Tibial artery (tissue), 4 donors: ENCODE measurements at regions not wholly inside any gene's neighbourhood (a gene's known extent, or its start where the extent isn't known, plus 50 kb on each side); places are given as distances from the start of the nearest gene placed in this dataset.
A peak's percentile ranks its signal among the peaks of the same experiment; 100 is the strongest.
"Not testable (repeated sequence)": the region's sequence is repeated elsewhere in the genome, so short reads cannot be mapped to it uniquely, and the experiment has no call there.

Experiments used
- DNase-seq, 2 donors: peaks; one replicate each; pipeline ENCODE4 v3.0.0-alpha.2; 2019
- H3K27ac ChIP-seq, 2 donors: fragments of 200-600 bp; sonication (generic) in 1 of 2; 1 replicate in 1 of 2; 2 replicates in 1 of 2; pipeline ENCODE4 v1.5.1; 2018 to 2019; ENCODE audit warnings: mild to moderate bottlenecking in 1 of 2
- H3K27me3 ChIP-seq, 2 donors: fragments of 200-600 bp; sonication (generic) in 1 of 2; one replicate each; pipeline versions ENCODE4 v1.5.1 to v1.6.0; 2016 to 2019
- H3K36me3 ChIP-seq, 3 donors: fragments of 200-600 bp; sonication (generic) in 2 of 3; one replicate each; pipeline ENCODE4 v1.5.1; 2016 to 2019; ENCODE audit warnings: mild to moderate bottlenecking in 2 of 3
- H3K4me1 ChIP-seq, 4 donors: fragments of 200-600 bp; sonication (generic) in 2 of 4; 1 replicate in 3 of 4; 2 replicates in 1 of 4; pipeline ENCODE4 v1.5.1; 2016 to 2019
- H3K4me3 ChIP-seq, 2 donors: fragments of 200-600 bp; sonication (generic) in 1 of 2; 1 replicate in 1 of 2; 2 replicates in 1 of 2; pipeline ENCODE4 v1.5.1; 2018 to 2019; ENCODE audit warnings: mild to moderate bottlenecking in 2 of 2
- H3K9me3 ChIP-seq, 3 donors: fragments of 200-600 bp; sonication (generic) in 1 of 3; one replicate each; pipeline ENCODE4 v1.5.1; 2016 to 2019
- intact Hi-C: fragments of 100-400 bp; cut with DNase I; formaldehyde crosslinking; loops from one replicate; pipeline ENCODE4 v1.15.0; 2023; ENCODE audit warnings: low total_unique reads
- TF ChIP-seq, protein P1 (sequence below), 2 experiments: fragments of 200-600 bp in 1 of 2; fragments of 450-650 bp in 1 of 2; IDR thresholded peaks; one replicate each; pipeline ENCODE4 v1.5.1; 2017 to 2019; ENCODE audit warnings: antibody characterized with exemption in 2 of 2, mild to moderate bottlenecking in 1 of 2, moderate library complexity in 1 of 2

DNA sequence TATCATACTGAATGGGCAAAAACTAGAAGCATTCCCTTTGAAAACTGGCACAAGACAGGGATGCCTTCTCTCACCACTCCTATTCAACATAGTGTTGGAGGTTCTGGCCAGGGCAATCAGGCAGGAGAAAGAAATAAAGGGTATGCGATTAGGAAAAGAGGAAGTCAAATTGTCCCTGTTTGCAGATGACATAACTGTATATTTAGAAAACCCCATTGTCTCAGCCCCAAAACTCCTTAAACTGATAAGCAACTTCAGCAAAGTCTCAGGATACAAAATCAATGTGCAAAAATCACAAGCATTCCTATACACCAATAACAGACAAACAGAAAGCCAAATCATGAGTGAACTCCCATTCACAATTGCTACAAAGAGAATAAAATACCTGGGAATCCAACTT, 52.5 kb upstream of the CCDC71L start:
- H3K9me3 ChIP-seq, H3K27ac ChIP-seq, intact Hi-C loops, DNase-seq, H3K36me3 ChIP-seq, H3K27me3 ChIP-seq, H3K4me3 ChIP-seq: not testable (repeated sequence)
- peaks cover 0 to 13% (median 2%) of the 10 kb centered on the region in 4 donors for H3K4me1 ChIP-seq

DNA sequence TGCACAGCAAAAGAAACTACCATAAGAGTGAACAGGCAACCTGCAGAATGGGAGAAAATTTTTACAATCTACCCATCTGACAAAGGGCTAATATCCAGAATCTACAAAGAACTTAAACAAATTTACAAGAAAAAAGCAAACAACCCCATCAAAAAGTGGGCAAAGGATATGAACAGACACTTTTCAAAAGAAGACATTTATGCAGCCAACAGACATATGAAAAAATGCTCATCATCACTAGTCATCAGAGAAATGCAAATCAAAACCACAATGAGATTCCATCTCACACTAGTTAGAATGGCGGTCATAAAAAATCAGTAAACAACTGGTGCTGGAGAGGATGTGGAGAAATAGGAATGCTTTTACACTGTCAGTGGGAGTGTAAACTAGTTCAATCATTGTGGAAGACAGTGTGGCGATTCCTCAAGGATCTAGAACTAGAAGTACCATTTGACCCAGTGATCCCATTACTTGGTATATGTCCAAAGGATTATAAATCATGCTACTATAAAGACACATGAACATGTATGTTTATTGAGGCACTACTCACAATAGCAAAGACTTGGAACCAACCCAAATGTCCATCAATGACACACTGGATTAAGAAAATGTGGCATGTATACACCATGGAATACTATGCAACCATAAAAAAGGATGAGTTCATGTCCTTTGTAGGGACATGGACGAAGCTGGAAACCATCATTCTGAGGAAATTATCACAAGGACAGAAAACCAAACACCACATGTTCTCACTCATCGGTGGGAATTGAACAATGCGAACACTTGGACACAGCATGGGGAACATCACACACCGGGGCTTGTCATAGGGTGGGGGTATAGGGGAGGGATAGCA, 53.9 kb upstream of the CCDC71L start:
- H3K9me3 ChIP-seq, H3K4me3 ChIP-seq, H3K27ac ChIP-seq, H3K36me3 ChIP-seq, intact Hi-C loops, H3K27me3 ChIP-seq, DNase-seq: not testable (repeated sequence)
- H3K4me1 ChIP-seq, result peaks cover 0 to 21% (median 2%) of the 10 kb centered on the region in 4 donors

DNA sequence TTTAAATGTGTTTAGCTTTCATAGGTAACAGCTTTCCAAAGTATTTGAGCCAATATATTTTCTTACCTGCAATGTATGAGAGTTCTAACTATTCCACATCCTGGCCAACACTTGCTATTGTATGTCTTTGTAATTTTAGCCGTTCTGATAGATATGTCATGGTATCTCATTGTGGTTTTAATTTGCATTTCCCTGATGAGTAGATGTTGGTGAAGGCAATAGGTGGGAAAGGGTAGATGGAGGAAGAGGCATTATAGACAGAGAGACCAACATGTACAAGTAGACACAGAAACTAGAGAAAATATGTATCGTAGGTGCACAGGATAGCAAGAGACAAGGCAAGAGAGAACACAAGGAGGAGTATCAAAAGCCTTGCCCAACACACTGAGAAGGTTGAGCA, 54.8 kb upstream of the CCDC71L start:
- H3K27me3 ChIP-seq, result no peaks in the 10 kb centered on the region
- TF ChIP-seq, protein P1, sequence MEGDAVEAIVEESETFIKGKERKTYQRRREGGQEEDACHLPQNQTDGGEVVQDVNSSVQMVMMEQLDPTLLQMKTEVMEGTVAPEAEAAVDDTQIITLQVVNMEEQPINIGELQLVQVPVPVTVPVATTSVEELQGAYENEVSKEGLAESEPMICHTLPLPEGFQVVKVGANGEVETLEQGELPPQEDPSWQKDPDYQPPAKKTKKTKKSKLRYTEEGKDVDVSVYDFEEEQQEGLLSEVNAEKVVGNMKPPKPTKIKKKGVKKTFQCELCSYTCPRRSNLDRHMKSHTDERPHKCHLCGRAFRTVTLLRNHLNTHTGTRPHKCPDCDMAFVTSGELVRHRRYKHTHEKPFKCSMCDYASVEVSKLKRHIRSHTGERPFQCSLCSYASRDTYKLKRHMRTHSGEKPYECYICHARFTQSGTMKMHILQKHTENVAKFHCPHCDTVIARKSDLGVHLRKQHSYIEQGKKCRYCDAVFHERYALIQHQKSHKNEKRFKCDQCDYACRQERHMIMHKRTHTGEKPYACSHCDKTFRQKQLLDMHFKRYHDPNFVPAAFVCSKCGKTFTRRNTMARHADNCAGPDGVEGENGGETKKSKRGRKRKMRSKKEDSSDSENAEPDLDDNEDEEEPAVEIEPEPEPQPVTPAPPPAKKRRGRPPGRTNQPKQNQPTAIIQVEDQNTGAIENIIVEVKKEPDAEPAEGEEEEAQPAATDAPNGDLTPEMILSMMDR (IDR thresholded peaks at IDR 0.05), result no peak
- H3K4me3 ChIP-seq, result no peak overlapping the region
- no peak overlapping the region for H3K27ac ChIP-seq
- no peaks in the 10 kb centered on the region for H3K9me3 ChIP-seq
- DNase-seq, result no peak
- H3K36me3 ChIP-seq, result no peaks in the 10 kb centered on the region
- intact Hi-C loops, result no loop called here
- peaks cover 0 to 21% (median 2%) of the 10 kb centered on the region in 4 donors for H3K4me1 ChIP-seq

DNA sequence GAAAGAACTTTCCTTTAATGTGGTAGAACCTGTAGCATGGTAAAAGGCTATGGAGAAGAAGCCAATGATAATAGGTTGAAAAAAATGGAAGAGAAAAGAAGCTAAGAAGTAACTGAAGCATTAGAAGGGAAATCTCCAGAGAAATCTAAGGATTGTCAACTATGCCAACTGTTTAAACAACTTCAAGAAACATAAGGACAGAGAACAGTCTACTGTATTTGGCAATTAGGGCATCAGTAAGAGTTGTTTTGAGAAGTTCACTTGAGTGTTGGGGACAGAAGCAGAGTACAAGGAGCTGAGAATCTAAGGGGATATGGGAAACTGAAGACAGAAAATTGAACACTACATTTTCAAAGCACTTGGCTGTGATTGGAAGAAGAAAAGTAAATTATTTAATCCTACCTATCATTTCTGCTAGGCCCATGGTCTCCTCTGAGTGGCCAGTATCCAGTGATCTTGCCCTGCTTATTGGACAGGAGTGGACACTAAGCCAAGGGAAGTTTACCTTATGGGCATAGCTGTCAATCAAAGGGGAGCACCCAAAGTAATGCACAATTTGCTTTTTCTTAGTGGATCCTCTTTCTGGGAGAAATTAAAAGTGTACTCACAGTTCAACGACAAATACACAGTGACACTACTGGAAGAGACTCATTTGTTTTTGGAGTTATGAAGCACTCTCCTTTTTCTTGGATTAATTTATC, 56.4 kb upstream of the CCDC71L start:
- peaks cover 0 to 21% (median 2%) of the 10 kb centered on the region in 4 donors for H3K4me1 ChIP-seq
- TF ChIP-seq, protein P1 (IDR thresholded peaks at IDR 0.05), result no peak
- H3K27me3 ChIP-seq, result no peaks in the 10 kb centered on the region
- no peaks in the 10 kb centered on the region for H3K36me3 ChIP-seq
- H3K27ac ChIP-seq, result peak overlapping the region in 1 of 2 donors; percentile 4
- H3K4me3 ChIP-seq, result no peak overlapping the region
- no peaks in the 10 kb centered on the region for H3K9me3 ChIP-seq
- DNase-seq, result no peak
- intact Hi-C loops, result no loop called here

DNA sequence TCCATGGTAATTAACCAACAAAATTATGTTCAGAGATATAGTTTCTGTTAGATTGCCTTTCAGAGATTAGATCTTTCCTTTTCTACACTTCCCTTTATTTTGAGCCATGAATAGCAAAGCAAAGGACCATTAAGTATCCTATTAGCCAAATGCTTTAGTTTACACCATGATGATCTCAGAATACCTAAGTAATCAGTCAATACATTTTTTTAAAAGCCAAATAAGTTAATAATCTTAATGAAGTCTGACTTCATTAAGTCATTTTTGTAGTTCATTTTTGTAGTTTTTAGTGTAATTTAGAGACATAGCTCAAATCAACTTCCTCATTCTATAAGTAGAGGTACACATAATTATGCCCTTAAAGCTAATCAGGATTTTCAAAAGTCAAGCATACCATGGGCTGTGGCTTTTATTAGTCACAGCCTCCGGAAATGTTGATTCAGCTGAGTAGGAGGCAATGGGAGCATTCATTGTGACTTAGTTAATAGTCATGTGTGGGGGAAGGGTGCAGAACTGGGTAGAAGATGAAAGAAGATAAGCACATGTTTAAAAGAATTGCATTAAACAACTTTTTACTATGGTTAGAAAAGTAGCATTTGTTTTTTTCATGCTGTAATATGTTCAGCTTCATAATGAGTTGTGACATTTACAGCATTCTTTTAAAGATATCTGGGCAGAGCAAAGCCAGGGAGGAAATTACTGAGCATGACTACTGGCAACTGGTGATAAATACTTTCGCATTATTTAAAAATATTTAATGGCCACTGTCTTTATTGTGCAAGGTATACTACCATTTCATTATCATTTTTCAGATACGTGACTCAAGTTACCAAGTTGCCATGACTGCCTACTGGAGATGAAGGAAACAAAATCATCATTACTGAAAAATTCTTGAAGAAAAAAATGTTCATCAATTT, 57.3 kb upstream of the CCDC71L start:
- intact Hi-C loops, result no loop called here
- DNase-seq, result peak in 1 of 2 donors; percentile 34
- peaks cover 0 to 21% (median 2%) of the 10 kb centered on the region in 4 donors for H3K4me1 ChIP-seq
- TF ChIP-seq, protein P1 (IDR thresholded peaks at IDR 0.05), result no peak
- H3K4me3 ChIP-seq, result no peak overlapping the region
- no peaks in the 10 kb centered on the region for H3K27me3 ChIP-seq
- no peaks in the 10 kb centered on the region for H3K9me3 ChIP-seq
- peak overlapping the region in 1 of 2 donors; percentile 4 for H3K27ac ChIP-seq
- no peaks in the 10 kb centered on the region for H3K36me3 ChIP-seq

DNA sequence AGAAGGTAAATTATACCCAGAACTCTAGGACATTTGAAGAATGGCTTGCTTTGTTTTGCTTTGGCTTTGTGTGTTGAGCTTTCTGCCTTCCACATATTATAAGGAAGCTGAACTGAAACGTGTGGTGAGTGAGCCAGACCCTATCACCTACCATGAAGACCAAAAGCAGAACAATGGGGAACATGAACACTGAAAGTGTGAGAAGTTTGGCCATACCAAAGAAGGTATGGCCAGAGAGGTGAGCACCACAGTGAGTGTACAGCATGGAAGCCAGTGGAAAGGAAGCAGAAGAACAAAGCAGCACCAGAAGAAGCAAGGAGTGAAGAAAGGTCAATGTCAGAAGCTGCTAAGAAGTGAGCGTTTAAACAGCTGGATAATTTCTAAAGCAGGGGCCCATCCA, 59.7 kb upstream of the CCDC71L start:
- Histone ChIP-seq H3K4me3 (no peak overlapping the region), H3K27ac (no peak overlapping the region), H3K27me3 (no peaks in the 10 kb centered on the region), H3K4me1 (peaks cover 0 to 21% (median 2%) of the 10 kb centered on the region in 4 donors), H3K36me3 (no peaks in the 10 kb centered on the region), H3K9me3 (no peaks in the 10 kb centered on the region)
- TF ChIP-seq, protein P1 (IDR thresholded peaks at IDR 0.05), result no peak
- no peak for DNase-seq
- intact Hi-C loops, result no loop called here
